ENCODE measurements at regions not wholly inside any gene's neighbourhood (a gene's known extent, or its start where the extent isn't known, plus 50 kb on each side); places are given as distances from the start of the nearest gene placed in this dataset.

- TF ChIP-seq POLR2AphosphoS5 (IDR thresholded peaks at IDR 0.05; ENCODE audit: low read depth, low read length): no peak
- no peak for TF ChIP-seq POLR2A (IDR thresholded peaks at IDR 0.05; ENCODE audit: low read depth, low read length)
- TF ChIP-seq TAF1 (IDR thresholded peaks at IDR 0.05; ENCODE audit: low read depth, low read length): no peak
- TF ChIP-seq POU2F2 (IDR thresholded peaks at IDR 0.05; ENCODE audit: low read depth, low read length): no peak
- TF ChIP-seq SPI1 (IDR thresholded peaks at IDR 0.05; ENCODE audit: low read depth, low read length): no peak
Measured at GRCh38 chr5:97538912-97539311, 355.9 kb upstream of the RIOK2 start.
